ENCODE measurements at regions not wholly inside any gene's neighbourhood (a gene's known extent, or its start where the extent isn't known, plus 50 kb on each side); places are given as distances from the start of the nearest gene placed in this dataset.
A peak's percentile ranks its signal among the peaks of the same experiment; 100 is the strongest.
"Not testable (repeated sequence)": the region's sequence is repeated elsewhere in the genome, so short reads cannot be mapped to it uniquely, and the experiment has no call there.

DNA sequence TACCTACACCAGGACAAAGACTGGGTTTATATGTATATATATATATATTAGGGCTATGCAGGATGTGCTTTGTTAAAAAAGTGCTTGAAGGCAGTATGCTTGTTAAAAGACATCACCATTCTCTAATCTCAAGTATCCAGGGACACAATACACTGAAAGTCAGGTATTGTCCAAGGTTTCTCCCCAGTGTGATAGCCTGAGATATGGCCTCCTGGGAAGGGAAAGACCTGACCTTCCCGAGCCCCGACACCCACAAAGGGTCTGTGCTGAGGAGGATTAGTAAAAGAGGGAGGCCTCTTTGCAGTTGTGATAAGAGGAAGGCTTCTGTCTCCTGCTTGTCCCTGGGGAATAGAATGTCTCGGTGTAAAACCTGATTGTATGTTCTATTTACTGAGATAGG lies 156.9 kb downstream of the GPX5 start:
- TF ChIP-seq, protein P1, sequence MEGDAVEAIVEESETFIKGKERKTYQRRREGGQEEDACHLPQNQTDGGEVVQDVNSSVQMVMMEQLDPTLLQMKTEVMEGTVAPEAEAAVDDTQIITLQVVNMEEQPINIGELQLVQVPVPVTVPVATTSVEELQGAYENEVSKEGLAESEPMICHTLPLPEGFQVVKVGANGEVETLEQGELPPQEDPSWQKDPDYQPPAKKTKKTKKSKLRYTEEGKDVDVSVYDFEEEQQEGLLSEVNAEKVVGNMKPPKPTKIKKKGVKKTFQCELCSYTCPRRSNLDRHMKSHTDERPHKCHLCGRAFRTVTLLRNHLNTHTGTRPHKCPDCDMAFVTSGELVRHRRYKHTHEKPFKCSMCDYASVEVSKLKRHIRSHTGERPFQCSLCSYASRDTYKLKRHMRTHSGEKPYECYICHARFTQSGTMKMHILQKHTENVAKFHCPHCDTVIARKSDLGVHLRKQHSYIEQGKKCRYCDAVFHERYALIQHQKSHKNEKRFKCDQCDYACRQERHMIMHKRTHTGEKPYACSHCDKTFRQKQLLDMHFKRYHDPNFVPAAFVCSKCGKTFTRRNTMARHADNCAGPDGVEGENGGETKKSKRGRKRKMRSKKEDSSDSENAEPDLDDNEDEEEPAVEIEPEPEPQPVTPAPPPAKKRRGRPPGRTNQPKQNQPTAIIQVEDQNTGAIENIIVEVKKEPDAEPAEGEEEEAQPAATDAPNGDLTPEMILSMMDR (IDR thresholded peaks at IDR 0.05), result no peak
- TF ChIP-seq POLR2A (IDR thresholded peaks at IDR 0.05) (no peak), POLR2AphosphoS5 (IDR thresholded peaks at IDR 0.05; ENCODE audit: insufficient read depth in 1 of 2, low read depth in 1 of 2) (no peak)
- no peaks in the 10 kb centered on the region for H3K27me3 ChIP-seq
- intact Hi-C loops (cut with DNase I), result no loop called here

DNA sequence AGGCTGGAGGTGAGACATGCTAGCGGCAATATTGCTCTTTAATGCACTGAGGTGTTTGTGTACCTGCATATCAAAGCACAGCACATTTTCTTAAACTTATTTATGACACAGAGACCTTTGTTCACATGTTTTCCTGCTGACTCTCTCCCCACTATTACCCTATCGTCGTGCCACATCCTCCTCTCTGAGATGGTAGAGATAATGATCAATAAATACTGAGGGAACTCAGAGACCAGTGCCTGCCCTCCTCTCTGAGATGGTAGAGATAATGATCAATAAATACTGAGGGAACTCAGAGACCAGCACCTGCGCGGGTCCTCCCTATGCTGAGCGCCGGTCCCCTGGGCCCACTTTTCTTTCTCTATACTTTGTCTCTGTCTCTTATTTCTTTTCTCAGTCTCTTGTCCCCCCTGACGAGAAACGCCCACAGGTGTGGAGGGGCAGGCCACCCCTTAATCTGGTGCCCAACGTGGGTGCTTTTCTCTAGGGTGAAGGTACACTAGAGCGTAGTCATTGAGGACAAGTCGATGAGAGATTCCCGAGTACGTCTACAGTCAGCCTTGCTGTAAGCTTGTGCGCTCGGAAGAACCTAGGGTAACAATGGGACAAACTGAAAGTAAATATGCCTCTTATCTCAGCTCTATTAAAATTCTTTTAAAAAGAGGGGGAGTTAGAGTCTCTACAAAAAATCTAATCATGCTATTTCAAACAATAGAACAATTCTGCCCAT lies 157.4 kb downstream of the GPX5 start:
- H3K27ac ChIP-seq; H3K9me3 ChIP-seq; H3K36me3 ChIP-seq; H3K4me1 ChIP-seq; DNase-seq (ENCODE audit: extremely low spot score in 2 of 2); H3K27me3 ChIP-seq; intact Hi-C loops (cut with DNase I): not testable (repeated sequence)
- H3K4me3 ChIP-seq, result peak overlapping the region in 1 of 2 donors; percentile 4

More for the DNA sequence above, 156.9 kb downstream of the GPX5 start:
- no peaks in the 10 kb centered on the region for H3K36me3 ChIP-seq
- no peak for DNase-seq (ENCODE audit: extremely low spot score in 2 of 2)
- no peaks in the 10 kb centered on the region for H3K4me1 ChIP-seq
- no peak overlapping the region for H3K4me3 ChIP-seq
- H3K27ac ChIP-seq, result no peak overlapping the region
- H3K9me3 ChIP-seq, result no peaks in the 10 kb centered on the region

DNA sequence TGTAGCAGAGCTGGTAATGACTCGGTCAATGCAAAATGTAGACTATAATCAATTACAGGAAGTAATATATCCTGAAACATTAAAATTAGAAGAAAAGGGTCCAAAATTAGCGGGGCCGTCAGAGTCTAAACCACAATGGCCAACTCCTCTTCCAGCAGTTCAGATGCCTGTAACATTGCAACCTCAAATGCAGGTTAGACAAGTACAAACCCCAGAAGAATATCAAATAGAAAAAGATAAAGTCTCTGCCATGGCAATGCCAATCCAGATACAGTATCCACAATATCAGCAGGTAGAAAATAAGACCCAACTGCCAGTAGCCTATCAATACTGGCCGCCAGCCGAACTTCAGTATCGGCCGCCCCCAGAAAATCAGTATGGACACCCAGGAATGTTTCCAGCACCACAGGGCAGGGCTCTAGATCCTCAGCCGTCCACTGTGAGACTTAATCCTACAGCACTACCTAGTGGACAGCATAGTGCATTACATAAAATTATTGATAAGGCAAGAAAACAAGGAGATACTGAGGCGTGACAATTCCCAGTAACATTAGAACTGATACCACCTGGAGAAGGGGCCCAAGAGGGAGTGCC lies 158.4 kb downstream of the GPX5 start:
- Histone ChIP-seq H3K4me3 (no peak overlapping the region), H3K27me3 (no peaks in the 10 kb centered on the region), H3K4me1 (no peaks in the 10 kb centered on the region), H3K9me3 (no peaks in the 10 kb centered on the region), H3K36me3 (no peaks in the 10 kb centered on the region), H3K27ac (no peak overlapping the region)
- no peak for TF ChIP-seq POLR2A (IDR thresholded peaks at IDR 0.05)
- TF ChIP-seq, protein P1 (IDR thresholded peaks at IDR 0.05), result peak in 1 of 3 experiments; percentile 29
- no peak for DNase-seq (ENCODE audit: extremely low spot score in 2 of 2)
- intact Hi-C loops (cut with DNase I), result no loop called here

DNA sequence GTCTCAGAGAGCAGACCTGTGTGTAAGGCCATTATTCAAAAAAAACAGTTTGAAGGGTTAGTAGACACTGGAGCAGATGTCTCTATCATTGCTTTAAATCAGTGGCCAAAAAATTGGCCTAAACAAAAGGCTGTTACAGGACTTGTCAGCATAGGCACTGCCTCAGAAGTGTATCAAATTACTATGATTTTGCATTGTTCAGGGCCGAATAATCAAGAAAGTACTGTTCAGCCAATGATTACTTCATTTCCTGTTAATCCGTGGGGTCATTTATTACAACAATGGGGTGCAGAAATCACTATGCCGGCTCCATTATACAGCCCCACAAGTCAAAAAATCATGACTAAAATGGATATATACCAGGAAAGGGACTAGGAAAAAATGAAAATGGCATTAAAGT lies 160.3 kb downstream of the GPX5 start:
- not testable (repeated sequence) for H3K4me1 ChIP-seq; H3K9me3 ChIP-seq; DNase-seq (ENCODE audit: extremely low spot score in 2 of 2); H3K4me3 ChIP-seq; H3K27me3 ChIP-seq; H3K27ac ChIP-seq; H3K36me3 ChIP-seq
- intact Hi-C loops (cut with DNase I), result loop anchor here (5.0 kb wide), 1 partner anchor 331 kb away; no protein-coding TSS in a partner anchor

DNA sequence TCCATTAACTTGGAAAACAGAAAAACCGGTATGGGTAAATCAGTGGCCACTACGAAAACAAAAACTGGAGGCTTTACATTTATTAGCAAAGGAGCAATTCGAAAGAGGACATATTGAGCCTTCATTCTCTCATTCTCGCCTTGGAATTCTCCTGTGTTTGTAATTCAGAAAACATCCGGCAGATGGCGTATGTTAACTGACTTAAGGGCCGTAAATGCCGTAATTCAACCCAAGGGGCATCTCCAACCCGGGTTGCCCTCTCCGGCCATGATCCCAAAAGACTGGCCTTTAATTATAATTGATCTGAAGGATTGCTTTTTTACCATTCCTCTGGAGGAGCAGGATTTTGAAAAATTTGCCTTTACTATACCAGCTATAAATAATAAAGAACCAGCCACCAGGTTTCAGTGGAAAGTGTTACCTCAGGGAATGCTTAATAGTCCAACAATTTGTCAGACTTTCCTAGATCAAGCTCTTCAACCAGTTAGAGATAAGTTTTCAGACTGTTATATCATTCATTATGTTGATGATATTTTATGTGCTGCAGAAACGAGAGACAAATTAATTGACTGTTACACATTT lies 160.9 kb downstream of the GPX5 start:
- DNase-seq (ENCODE audit: extremely low spot score in 2 of 2); H3K36me3 ChIP-seq; H3K4me1 ChIP-seq; H3K27me3 ChIP-seq; H3K4me3 ChIP-seq; H3K27ac ChIP-seq; H3K9me3 ChIP-seq: not testable (repeated sequence)
- intact Hi-C loops (cut with DNase I), result loop anchor here (5.0 kb wide), 1 partner anchor 331 kb away; no protein-coding TSS in a partner anchor
- TF ChIP-seq, protein P1 (IDR thresholded peaks at IDR 0.05), result peak; percentile 62 to 68 (median 66)

DNA sequence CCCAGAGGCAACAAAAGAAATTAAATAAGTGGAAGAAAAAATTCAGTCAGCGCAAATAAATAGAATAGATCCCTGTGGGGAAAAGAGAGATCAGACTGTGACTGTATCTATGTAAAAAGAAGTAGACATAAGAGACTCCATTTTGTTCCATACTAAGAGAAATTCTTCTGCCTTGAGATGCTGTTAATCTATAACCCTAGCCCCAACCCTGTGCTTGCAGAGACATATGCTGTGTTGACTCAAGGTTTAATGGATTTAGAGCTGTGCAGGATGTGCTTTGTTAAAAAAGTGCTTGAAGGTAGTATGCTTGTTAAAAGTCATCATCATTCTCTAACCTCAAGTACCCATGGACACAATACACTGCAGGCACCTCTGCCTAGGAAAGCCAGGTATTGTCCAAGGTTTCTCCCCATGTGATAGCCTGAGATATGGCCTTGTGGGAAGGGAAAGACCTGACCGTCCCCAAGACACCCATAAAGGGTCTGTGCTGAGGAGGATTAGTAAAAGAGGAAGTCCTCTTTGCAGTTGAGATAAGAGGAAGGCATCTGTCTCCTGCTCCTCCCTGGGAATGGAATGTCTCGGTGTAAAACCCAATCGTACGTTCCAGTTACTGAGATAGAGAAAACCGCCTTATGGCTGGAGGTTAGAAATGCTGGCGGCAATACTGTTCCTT lies 161.8 kb downstream of the GPX5 start:
- H3K4me1 ChIP-seq, H3K27me3 ChIP-seq: not testable (repeated sequence)
- intact Hi-C loops (cut with DNase I), result loop anchor here (5.0 kb wide), 1 partner anchor 330 kb away; no protein-coding TSS in a partner anchor

DNA sequence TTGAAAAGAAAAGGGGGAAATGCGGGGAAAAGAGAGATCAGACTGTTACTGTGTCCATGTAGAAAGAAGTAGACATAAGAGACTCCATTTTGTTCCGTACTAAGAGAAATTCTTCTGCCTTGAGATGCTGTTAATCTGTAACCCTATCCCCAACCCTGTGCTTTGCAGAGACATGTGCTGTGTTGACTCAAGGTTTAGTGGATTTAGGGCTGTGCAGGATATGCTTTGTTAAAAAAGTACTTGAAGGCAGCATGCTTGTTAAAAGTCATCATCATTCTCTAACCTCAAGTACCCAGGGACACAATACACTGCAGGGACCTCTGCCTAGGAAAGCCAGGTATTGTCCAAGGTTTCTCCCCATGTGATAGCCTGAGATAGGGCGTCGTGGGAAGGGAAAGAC lies 166.3 kb downstream of the GPX5 start:
- H3K4me3 ChIP-seq; intact Hi-C loops (cut with DNase I); DNase-seq (ENCODE audit: extremely low spot score in 2 of 2); H3K27me3 ChIP-seq; H3K36me3 ChIP-seq; H3K27ac ChIP-seq; H3K4me1 ChIP-seq; H3K9me3 ChIP-seq: not testable (repeated sequence)

More for the DNA sequence above, 161.8 kb downstream of the GPX5 start:
- not testable (repeated sequence) for H3K27ac ChIP-seq; H3K36me3 ChIP-seq; H3K9me3 ChIP-seq; H3K4me3 ChIP-seq; DNase-seq (ENCODE audit: extremely low spot score in 2 of 2)
